ENCODE measurements at regions not wholly inside any gene's neighbourhood (a gene's known extent, or its start where the extent isn't known, plus 50 kb on each side); places are given as distances from the start of the nearest gene placed in this dataset.

DNA sequence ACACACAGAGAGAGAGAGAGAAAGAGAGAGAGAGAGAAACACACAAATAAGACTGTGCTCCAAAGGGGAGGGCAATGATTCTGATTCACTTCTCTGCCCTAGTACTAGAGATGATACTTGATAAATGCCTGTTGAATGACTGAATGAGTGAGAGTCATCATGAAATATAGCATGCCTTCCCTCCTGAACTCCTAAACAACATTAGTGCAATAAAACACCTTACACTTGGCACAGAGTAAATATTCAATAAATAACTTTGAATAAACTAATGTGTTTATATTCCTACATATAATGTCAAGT, 511.2 kb upstream of the RAG2 start:
- H3K4me1 ChIP-seq = no peaks in the 10 kb centered on the region
- ATAC-seq = no peak
- ChIA-PET POLR2A (no interaction called here), CTCF (no interaction called here)
- no peak overlapping the region for H3K27ac ChIP-seq
- H3K4me3 ChIP-seq = no peak overlapping the region
- DNase-seq (ENCODE audit: low read depth in 1 of 2, low spot score in 1 of 2) = no peak
- H3K4me2 ChIP-seq = no peak overlapping the region
- no peaks in the 10 kb centered on the region for H3K9me3 ChIP-seq
- TF ChIP-seq JUN (IDR thresholded peaks at IDR 0.05) = no peak
- TF ChIP-seq TFCP2L1 (CRISPR knock-in tag; IDR thresholded peaks at IDR 0.05) = no peak
- TF ChIP-seq, protein P1, sequence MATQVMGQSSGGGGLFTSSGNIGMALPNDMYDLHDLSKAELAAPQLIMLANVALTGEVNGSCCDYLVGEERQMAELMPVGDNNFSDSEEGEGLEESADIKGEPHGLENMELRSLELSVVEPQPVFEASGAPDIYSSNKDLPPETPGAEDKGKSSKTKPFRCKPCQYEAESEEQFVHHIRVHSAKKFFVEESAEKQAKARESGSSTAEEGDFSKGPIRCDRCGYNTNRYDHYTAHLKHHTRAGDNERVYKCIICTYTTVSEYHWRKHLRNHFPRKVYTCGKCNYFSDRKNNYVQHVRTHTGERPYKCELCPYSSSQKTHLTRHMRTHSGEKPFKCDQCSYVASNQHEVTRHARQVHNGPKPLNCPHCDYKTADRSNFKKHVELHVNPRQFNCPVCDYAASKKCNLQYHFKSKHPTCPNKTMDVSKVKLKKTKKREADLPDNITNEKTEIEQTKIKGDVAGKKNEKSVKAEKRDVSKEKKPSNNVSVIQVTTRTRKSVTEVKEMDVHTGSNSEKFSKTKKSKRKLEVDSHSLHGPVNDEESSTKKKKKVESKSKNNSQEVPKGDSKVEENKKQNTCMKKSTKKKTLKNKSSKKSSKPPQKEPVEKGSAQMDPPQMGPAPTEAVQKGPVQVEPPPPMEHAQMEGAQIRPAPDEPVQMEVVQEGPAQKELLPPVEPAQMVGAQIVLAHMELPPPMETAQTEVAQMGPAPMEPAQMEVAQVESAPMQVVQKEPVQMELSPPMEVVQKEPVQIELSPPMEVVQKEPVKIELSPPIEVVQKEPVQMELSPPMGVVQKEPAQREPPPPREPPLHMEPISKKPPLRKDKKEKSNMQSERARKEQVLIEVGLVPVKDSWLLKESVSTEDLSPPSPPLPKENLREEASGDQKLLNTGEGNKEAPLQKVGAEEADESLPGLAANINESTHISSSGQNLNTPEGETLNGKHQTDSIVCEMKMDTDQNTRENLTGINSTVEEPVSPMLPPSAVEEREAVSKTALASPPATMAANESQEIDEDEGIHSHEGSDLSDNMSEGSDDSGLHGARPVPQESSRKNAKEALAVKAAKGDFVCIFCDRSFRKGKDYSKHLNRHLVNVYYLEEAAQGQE (IDR thresholded peaks at IDR 0.05) = no peak
- TF ChIP-seq, protein P2, sequence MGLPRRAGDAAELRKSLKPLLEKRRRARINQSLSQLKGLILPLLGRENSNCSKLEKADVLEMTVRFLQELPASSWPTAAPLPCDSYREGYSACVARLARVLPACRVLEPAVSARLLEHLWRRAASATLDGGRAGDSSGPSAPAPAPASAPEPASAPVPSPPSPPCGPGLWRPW (IDR thresholded peaks at IDR 0.05) = no peak
- TF ChIP-seq ZNF302 (CRISPR knock-in tag; IDR thresholded peaks at IDR 0.05) = no peak
- TF ChIP-seq, protein P3, sequence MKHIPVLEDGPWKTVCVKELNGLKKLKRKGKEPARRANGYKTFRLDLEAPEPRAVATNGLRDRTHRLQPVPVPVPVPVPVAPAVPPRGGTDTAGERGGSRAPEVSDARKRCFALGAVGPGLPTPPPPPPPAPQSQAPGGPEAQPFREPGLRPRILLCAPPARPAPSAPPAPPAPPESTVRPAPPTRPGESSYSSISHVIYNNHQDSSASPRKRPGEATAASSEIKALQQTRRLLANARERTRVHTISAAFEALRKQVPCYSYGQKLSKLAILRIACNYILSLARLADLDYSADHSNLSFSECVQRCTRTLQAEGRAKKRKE (CRISPR knock-in tag; IDR thresholded peaks at IDR 0.05; ENCODE audit: low read depth) = no peak
- FAIRE-seq = no peak

DNA sequence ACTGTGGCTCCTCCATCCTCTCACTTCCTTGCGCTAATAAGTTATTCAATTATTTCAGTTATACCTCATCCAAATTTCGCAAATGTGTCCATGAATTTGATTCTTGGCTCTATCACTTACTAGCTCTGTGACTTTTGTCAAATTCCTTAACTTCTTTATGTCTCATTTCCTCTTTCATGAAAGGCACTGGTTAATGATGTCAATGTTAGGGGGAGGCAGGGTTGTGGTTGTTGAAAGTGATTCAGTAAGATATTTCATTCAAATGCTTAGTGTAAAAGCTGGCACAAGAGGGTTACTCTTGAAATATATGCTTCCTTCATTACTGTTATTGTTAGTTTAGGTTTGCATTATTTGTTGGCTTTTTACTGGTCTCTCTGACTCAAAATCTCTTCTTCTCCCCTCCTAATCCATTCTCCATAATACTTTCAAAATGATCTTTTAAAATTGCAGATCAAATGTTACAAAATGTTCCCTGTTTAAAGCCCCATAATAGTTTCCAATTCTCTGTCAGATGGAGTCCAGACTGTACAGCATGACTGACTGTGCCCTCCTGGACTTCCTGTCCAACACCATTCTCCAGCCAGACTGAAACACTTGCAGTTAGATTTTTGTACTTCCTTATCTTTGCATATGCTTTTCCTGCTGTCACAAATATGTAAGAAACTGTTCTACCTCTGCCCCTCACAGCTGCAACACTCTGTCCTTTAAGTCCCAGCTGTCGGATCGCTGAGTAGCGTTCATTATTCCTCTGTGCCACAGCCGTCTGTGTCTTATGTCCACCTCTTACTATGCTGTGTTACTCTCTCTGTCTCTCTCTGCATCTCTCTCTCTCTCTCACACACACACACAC, 510.6 kb upstream of the RAG2 start:
- DNase-seq (ENCODE audit: low read depth in 1 of 2, low spot score in 1 of 2) (no peak), ATAC-seq (no peak), FAIRE-seq (no peak)
- Histone ChIP-seq H3K4me2 (no peak overlapping the region), H3K4me3 (no peak overlapping the region), H3K9me3 (no peaks in the 10 kb centered on the region), H3K4me1 (no peaks in the 10 kb centered on the region), H3K27ac (no peak overlapping the region)
- TF ChIP-seq FOSB (CRISPR knock-in tag; IDR thresholded peaks at IDR 0.05) (no peak), RARB (CRISPR knock-in tag; IDR thresholded peaks at IDR 0.05) (no peak), HEYL (CRISPR knock-in tag; IDR thresholded peaks at IDR 0.05) (no peak), CBX2 (IDR thresholded peaks at IDR 0.05; ENCODE audit: borderline replicate concordance, low read depth) (no peak), ESRRA (IDR thresholded peaks at IDR 0.05; ENCODE audit: borderline replicate concordance, low read length) (no peak)
- TF ChIP-seq, protein P4, sequence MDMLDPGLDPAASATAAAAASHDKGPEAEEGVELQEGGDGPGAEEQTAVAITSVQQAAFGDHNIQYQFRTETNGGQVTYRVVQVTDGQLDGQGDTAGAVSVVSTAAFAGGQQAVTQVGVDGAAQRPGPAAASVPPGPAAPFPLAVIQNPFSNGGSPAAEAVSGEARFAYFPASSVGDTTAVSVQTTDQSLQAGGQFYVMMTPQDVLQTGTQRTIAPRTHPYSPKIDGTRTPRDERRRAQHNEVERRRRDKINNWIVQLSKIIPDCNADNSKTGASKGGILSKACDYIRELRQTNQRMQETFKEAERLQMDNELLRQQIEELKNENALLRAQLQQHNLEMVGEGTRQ (IDR thresholded peaks at IDR 0.05) = no peak
- TF ChIP-seq, protein P5, sequence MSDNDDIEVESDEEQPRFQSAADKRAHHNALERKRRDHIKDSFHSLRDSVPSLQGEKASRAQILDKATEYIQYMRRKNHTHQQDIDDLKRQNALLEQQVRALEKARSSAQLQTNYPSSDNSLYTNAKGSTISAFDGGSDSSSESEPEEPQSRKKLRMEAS (IDR thresholded peaks at IDR 0.05) = no peak
- CTCF ChIA-PET = no interaction called here
- 3% methylated on average over 6 of the region's 6 CpGs for WGBS (ENCODE audit: missing lambda C conversion rate)
- POLR2A ChIA-PET = no interaction called here

DNA sequence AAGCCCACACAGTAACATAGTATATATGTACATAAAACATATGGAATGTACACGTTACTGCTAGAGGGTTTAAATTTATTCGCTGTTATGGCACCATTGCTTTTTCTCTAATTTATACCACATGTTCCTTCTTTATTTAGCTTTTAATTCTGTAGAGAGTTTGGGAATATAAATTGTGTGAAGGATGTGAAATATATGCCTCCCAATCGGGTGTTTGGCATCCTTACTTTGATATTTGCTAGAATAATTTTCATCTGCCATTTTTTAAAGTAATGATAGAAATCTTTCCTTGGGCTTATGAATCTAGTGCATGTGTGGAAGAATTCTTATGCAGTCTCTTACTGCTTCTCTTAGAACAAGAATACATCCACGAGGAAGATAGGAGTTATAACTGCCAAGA, 509.8 kb upstream of the RAG2 start:
- Histone ChIP-seq H3K4me3 (no peak overlapping the region), H3K4me2 (no peak overlapping the region), H3K27ac (no peak overlapping the region), H3K4me1 (no peaks in the 10 kb centered on the region), H3K9me3 (no peaks in the 10 kb centered on the region)
- TF ChIP-seq NPAS2 (CRISPR knock-in tag; IDR thresholded peaks at IDR 0.05; ENCODE audit: borderline replicate concordance) = no peak
- TF ChIP-seq, protein P6, sequence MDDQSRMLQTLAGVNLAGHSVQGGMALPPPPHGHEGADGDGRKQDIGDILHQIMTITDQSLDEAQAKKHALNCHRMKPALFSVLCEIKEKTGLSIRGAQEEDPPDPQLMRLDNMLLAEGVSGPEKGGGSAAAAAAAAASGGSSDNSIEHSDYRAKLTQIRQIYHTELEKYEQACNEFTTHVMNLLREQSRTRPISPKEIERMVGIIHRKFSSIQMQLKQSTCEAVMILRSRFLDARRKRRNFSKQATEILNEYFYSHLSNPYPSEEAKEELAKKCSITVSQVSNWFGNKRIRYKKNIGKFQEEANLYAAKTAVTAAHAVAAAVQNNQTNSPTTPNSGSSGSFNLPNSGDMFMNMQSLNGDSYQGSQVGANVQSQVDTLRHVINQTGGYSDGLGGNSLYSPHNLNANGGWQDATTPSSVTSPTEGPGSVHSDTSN (IDR thresholded peaks at IDR 0.05) = no peak
- TF ChIP-seq RNF2 (IDR thresholded peaks at IDR 0.05; ENCODE audit: borderline replicate concordance, low read depth) = no peak
- TF ChIP-seq CHD4 (IDR thresholded peaks at IDR 0.05; ENCODE audit: borderline replicate concordance) = no peak
- TF ChIP-seq RFX5 (IDR thresholded peaks at IDR 0.05) = no peak
- TF ChIP-seq CBX8 (IDR thresholded peaks at IDR 0.05) = no peak
- TF ChIP-seq FOXS1 (CRISPR knock-in tag; IDR thresholded peaks at IDR 0.05) = no peak
- no peak for TF ChIP-seq NFE2L2 (conservative IDR thresholded peaks at IDR 0.05; ENCODE audit: low read length)
- TF ChIP-seq, protein P7, sequence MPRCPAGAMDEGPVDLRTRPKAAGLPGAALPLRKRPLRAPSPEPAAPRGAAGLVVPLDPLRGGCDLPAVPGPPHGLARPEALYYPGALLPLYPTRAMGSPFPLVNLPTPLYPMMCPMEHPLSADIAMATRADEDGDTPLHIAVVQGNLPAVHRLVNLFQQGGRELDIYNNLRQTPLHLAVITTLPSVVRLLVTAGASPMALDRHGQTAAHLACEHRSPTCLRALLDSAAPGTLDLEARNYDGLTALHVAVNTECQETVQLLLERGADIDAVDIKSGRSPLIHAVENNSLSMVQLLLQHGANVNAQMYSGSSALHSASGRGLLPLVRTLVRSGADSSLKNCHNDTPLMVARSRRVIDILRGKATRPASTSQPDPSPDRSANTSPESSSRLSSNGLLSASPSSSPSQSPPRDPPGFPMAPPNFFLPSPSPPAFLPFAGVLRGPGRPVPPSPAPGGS (IDR thresholded peaks at IDR 0.05) = no peak
- TF ChIP-seq HOXB5 (CRISPR knock-in tag; IDR thresholded peaks at IDR 0.05) = no peak
- TF ChIP-seq, protein P2 (IDR thresholded peaks at IDR 0.05) = no peak
- no peak for TF ChIP-seq MAZ (IDR thresholded peaks at IDR 0.05; ENCODE audit: borderline replicate concordance, low read depth, low read length)
- WGBS (ENCODE audit: missing lambda C conversion rate) = 3% methylated on average over 4 of the region's 4 CpGs
- no peak for DNase-seq (ENCODE audit: low read depth in 1 of 2, low spot score in 1 of 2)
- ATAC-seq = no peak
- no peak for FAIRE-seq
- CTCF ChIA-PET = no interaction called here
- POLR2A ChIA-PET = no interaction called here
